HepG2 (cell line): ENCODE measurements at regions not wholly inside any gene's neighbourhood (a gene's known extent, or its start where the extent isn't known, plus 50 kb on each side); places are given as distances from the start of the nearest gene placed in this dataset.

Source experiments
- JUND ChIP-seq: sonication (generic); formaldehyde crosslinking; IDR thresholded peaks from 2 replicates; pipeline ENCODE4 v1.8.0; 2022; ENCODE audit warnings: mild to moderate bottlenecking, missing genetic modification reagents
- MIXL1 ChIP-seq: IDR thresholded peaks from 2 replicates; pipeline ENCODE4 v1.6.1; 2016
- PCBP1 ChIP-seq: fragments of 200-400 bp; formaldehyde crosslinking; IDR thresholded peaks from 2 replicates; pipeline ENCODE4 v1.6.1; 2017; ENCODE audit warnings: mild to moderate bottlenecking, low read depth, low read length, borderline replicate concordance
- POLR2A ChIP-seq, 2 experiments: IDR thresholded peaks; 2 replicates each; pipeline ENCODE4 v1.6.1; 2011; ENCODE audit warnings: low read depth in 2 of 2, low read length in 2 of 2, mild to moderate bottlenecking in 1 of 2, moderate library complexity in 1 of 2; ENCODE audit not compliant: insufficient read depth in 1 of 2
- SAP130 ChIP-seq: IDR thresholded peaks from 2 replicates; pipeline ENCODE4 v1.6.1; 2016; ENCODE audit warnings: low read depth
- TF ChIP-seq, protein P1 (sequence below): sonication (generic); formaldehyde crosslinking; IDR thresholded peaks from 2 replicates; pipeline ENCODE4 v1.5.0; 2020; ENCODE audit warnings: mild to moderate bottlenecking, missing genetic modification reagents, moderate library complexity
- TF ChIP-seq, protein P2 (sequence below): sonication (generic); formaldehyde crosslinking; IDR thresholded peaks from 2 replicates; pipeline ENCODE4 v1.4.0; 2020; ENCODE audit warnings: missing genetic modification reagents

DNA sequence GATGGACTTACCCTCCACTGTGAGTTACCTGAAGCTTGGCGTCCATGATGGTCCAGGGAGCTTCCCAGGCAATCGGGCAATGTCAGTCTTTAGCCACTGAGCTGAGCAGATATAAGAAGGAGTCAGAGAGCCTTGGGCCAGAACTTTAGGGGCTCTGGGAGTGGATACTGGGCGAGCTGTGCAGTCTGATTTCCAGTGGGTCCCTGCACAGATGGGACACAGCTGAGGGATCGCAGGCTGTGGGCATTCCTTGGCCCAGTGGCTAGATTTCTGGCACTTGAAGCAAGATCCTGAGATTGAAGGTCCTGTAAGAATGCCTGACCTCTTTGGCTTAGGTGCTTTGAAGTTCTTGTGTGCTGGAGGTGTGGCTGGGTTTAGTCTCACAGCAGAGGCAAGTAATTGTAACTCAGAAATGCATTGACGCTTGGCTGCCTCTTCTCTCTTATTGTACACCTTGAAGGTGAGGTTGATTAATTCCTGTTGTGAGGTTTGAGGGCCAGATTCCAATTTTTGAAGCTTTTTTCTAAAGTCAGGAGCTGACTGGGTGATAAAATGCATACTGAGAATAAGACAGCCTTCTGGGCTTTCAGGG lies 2283.8 kb downstream of the TP53TG3F start:
- no peak for TF ChIP-seq MIXL1 (CRISPR knock-in tag)
- TF ChIP-seq POLR2A (IDR thresholded peaks at IDR 0.05; ENCODE audit: insufficient read depth in 1 of 2, low read depth in 2 of 2, low read length in 2 of 2) = no peak
- TF ChIP-seq, protein P1, sequence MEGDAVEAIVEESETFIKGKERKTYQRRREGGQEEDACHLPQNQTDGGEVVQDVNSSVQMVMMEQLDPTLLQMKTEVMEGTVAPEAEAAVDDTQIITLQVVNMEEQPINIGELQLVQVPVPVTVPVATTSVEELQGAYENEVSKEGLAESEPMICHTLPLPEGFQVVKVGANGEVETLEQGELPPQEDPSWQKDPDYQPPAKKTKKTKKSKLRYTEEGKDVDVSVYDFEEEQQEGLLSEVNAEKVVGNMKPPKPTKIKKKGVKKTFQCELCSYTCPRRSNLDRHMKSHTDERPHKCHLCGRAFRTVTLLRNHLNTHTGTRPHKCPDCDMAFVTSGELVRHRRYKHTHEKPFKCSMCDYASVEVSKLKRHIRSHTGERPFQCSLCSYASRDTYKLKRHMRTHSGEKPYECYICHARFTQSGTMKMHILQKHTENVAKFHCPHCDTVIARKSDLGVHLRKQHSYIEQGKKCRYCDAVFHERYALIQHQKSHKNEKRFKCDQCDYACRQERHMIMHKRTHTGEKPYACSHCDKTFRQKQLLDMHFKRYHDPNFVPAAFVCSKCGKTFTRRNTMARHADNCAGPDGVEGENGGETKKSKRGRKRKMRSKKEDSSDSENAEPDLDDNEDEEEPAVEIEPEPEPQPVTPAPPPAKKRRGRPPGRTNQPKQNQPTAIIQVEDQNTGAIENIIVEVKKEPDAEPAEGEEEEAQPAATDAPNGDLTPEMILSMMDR = no peak
- no peak for TF ChIP-seq JUND (CRISPR knock-in tag)
- no peak for TF ChIP-seq SAP130 (CRISPR knock-in tag)
- no peak for TF ChIP-seq PCBP1
- TF ChIP-seq, protein P2, sequence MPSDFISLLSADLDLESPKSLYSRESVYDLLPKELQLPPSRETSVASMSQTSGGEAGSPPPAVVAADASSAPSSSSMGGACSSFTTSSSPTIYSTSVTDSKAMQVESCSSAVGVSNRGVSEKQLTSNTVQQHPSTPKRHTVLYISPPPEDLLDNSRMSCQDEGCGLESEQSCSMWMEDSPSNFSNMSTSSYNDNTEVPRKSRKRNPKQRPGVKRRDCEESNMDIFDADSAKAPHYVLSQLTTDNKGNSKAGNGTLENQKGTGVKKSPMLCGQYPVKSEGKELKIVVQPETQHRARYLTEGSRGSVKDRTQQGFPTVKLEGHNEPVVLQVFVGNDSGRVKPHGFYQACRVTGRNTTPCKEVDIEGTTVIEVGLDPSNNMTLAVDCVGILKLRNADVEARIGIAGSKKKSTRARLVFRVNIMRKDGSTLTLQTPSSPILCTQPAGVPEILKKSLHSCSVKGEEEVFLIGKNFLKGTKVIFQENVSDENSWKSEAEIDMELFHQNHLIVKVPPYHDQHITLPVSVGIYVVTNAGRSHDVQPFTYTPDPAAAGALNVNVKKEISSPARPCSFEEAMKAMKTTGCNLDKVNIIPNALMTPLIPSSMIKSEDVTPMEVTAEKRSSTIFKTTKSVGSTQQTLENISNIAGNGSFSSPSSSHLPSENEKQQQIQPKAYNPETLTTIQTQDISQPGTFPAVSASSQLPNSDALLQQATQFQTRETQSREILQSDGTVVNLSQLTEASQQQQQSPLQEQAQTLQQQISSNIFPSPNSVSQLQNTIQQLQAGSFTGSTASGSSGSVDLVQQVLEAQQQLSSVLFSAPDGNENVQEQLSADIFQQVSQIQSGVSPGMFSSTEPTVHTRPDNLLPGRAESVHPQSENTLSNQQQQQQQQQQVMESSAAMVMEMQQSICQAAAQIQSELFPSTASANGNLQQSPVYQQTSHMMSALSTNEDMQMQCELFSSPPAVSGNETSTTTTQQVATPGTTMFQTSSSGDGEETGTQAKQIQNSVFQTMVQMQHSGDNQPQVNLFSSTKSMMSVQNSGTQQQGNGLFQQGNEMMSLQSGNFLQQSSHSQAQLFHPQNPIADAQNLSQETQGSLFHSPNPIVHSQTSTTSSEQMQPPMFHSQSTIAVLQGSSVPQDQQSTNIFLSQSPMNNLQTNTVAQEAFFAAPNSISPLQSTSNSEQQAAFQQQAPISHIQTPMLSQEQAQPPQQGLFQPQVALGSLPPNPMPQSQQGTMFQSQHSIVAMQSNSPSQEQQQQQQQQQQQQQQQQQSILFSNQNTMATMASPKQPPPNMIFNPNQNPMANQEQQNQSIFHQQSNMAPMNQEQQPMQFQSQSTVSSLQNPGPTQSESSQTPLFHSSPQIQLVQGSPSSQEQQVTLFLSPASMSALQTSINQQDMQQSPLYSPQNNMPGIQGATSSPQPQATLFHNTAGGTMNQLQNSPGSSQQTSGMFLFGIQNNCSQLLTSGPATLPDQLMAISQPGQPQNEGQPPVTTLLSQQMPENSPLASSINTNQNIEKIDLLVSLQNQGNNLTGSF (CRISPR knock-in tag) = no peak
